ENCODE measurements at regions not wholly inside any gene's neighbourhood (a gene's known extent, or its start where the extent isn't known, plus 50 kb on each side); places are given as distances from the start of the nearest gene placed in this dataset.
"Not testable (repeated sequence)": the region's sequence is repeated elsewhere in the genome, so short reads cannot be mapped to it uniquely, and the experiment has no call there.

DNA sequence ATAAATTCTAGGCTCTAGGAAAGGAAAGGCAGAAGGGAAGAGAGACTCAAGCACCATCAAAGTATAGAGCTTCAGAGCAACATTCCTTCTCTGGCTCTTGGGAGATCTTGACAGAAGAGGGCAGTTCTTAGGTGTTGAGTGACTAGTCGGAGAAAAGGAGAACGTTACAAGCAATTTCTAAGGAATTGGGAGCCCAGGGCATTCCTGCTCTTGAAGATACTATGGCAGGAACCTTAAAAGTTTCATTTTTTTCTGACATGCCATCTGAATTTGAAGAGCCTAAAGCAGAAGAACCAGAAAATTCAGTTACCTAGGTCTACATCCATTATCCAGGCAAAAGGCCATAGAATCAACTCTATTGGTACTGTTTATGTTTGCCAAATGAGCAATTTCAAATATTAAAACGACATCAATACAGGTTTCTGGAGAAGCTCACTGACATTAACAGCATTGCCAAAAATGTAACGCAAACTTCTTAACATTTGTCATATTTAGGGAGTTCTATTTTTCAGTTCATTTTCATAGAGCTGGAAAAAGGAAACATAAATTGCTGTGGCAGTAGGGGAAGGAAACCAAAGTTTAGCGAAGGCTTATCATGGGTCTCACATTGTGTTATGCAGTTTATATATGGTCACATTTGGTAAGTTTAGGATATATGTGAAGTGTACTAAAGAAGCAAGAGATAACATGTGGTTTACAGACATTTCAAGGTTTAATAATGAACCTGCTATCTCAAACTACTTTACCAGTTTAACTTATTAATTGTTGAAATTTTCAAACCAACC, 210.1 kb upstream of the NRIP1 start:
- in situ Hi-C loops (cut with HindIII; ENCODE audit: low sequenced_read_pairs): loop anchor here (5.0 kb wide), 1 partner anchor 103 kb away; no protein-coding TSS in a partner anchor

GRCh38 chr21:15275615-15276235, 210.9 kb upstream of the NRIP1 start:
- in situ Hi-C loops (cut with HindIII; ENCODE audit: low sequenced_read_pairs): loop anchor here (5.0 kb wide), 1 partner anchor 103 kb away; no protein-coding TSS in a partner anchor

DNA sequence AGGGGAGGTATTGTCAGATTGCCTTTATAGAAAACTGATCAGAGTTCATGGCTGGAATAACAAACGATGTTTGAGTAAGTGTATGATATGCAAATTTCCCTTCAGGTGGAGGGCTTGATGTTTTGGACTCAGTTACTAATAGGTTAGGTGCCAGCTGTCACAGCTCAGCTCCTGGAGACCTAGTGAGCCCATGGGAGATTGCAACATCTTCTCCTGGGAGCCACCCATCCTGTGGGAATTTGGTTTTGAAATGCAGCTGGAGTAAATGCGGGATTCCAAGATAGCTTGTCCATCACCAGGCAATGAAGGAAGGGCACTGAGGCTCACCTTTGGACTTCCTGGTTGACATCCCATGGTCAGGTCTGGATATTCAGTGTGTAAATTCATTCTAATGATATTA, 211.4 kb upstream of the NRIP1 start:
- in situ Hi-C loops (cut with HindIII; ENCODE audit: low sequenced_read_pairs): loop anchor here (5.0 kb wide), 1 partner anchor 104 kb away; no protein-coding TSS in a partner anchor

GRCh38 chr21:15277466-15277865, 212.7 kb upstream of the NRIP1 start:
- in situ Hi-C loops (cut with HindIII; ENCODE audit: low sequenced_read_pairs): loop anchor here (5.0 kb wide), 1 partner anchor 105 kb away; no protein-coding TSS in a partner anchor

- in situ Hi-C loops (cut with HindIII; ENCODE audit: low sequenced_read_pairs): loop anchor here (5.0 kb wide), 1 partner anchor 106 kb away; no protein-coding TSS in a partner anchor
Measured at GRCh38 chr21:15278279-15278678, 213.5 kb upstream of the NRIP1 start.

DNA sequence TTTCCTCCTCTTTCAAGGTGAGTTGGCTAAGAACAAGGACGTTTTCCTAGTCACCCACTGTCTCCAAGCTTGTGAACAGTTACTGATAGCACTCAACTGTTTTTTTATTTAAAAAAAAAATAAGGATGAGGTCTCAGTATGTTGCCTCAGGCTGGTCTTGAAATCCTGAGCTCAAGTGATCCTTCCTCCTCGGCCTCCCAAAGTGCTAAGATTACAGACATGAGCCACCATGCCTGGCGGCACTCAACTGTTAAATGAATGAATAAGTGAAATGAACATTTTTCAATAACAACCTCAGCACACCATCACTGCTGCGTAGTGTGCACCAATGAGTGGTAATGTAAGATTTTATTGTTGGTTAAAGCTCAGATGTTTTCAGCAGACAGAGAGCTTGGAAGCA, 214.1 kb upstream of the NRIP1 start:
- in situ Hi-C loops (cut with HindIII; ENCODE audit: low sequenced_read_pairs): loop anchor here (5.0 kb wide), 1 partner anchor 107 kb away; no protein-coding TSS in a partner anchor

DNA sequence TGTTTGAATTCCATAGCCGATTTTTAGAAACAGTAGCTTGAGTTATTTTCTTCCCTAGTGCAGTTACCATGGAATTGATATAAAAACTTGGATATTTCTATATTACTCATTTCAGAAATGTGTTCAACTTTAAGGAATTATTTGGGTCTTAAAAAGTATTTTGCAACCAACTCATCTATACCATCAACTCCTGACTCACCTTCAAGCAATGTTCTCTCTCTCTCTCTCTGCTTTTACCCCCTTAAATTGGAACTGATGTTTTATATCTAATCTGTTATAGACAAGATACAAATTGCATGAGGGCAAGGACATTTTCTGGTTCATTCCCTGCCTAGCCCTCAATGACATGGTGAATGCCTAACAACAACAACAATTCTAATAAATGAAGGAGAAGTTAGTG, 214.7 kb upstream of the NRIP1 start:
- in situ Hi-C loops (cut with HindIII; ENCODE audit: low sequenced_read_pairs): loop anchor here (5.0 kb wide), 1 partner anchor 107 kb away; no protein-coding TSS in a partner anchor

GRCh38 chr21:15281714-15282113, 216.9 kb upstream of the NRIP1 start:
- in situ Hi-C loops (cut with HindIII; ENCODE audit: low sequenced_read_pairs): no loop called here

DNA sequence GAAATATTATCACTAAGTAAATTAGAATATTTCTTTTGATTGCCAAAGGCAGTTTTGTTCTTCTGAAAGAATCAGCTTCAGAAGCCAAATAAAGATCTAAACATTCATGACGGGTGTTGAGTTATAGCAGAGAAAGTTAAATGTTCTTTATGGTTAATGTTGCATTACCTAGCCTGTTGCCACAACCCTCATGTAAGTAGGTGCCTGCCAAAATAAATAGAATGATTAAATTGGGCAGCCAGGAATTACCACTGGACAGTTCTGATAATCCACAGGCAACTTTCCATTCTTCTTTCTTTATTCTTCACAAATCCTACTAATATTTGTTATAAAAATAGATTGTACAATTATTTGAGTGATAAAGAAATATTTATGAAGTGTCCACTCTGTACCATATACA, 217.9 kb upstream of the NRIP1 start:
- in situ Hi-C loops (cut with HindIII; ENCODE audit: low sequenced_read_pairs): no loop called here

GRCh38 chr21:15283138-15283537, 218.3 kb upstream of the NRIP1 start:
- in situ Hi-C loops (cut with HindIII; ENCODE audit: low sequenced_read_pairs): no loop called here

DNA sequence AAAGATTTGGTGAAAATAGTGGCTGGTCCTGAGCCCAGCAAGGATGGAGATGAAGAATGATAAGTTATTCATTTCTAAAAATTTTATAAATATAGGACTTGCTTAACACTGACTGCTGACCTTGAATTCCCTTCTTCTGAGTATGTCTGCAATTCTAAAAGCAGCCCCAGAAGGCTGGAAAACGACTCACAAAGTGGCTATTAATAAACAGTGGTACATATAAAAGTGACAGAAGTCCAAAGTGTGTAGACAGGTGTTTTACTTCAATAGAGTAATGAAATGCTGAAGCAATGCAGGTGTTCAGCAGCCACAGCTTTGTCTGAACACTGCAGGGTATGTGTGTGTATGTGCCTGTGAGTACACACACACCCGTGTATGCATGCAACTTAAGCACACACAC, 219.0 kb upstream of the NRIP1 start:
- in situ Hi-C loops (cut with HindIII; ENCODE audit: low sequenced_read_pairs): no loop called here

DNA sequence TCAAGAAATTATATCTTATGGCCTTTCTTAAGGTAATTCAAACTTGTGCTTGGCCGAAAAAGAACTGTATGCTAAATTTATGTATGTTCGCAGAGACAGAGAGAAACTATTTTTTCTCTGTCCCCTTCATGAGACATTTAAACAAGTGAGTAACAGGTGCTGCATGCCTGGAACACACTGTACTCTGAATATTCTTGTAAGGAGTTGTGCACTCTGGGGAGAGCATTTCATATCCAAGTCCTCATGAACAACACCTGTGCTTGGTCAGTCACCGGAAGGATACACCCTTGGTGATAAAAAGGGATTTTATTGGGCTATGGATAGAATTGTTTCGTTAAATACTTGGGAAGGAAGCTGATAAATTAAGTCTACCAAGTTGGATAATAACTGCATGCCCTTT, 220.8 kb upstream of the NRIP1 start:
- in situ Hi-C loops (cut with HindIII; ENCODE audit: low sequenced_read_pairs): no loop called here

- in situ Hi-C loops (cut with HindIII; ENCODE audit: low sequenced_read_pairs): no loop called here
Measured at GRCh38 chr21:15289246-15289645, 224.4 kb upstream of the NRIP1 start.

DNA sequence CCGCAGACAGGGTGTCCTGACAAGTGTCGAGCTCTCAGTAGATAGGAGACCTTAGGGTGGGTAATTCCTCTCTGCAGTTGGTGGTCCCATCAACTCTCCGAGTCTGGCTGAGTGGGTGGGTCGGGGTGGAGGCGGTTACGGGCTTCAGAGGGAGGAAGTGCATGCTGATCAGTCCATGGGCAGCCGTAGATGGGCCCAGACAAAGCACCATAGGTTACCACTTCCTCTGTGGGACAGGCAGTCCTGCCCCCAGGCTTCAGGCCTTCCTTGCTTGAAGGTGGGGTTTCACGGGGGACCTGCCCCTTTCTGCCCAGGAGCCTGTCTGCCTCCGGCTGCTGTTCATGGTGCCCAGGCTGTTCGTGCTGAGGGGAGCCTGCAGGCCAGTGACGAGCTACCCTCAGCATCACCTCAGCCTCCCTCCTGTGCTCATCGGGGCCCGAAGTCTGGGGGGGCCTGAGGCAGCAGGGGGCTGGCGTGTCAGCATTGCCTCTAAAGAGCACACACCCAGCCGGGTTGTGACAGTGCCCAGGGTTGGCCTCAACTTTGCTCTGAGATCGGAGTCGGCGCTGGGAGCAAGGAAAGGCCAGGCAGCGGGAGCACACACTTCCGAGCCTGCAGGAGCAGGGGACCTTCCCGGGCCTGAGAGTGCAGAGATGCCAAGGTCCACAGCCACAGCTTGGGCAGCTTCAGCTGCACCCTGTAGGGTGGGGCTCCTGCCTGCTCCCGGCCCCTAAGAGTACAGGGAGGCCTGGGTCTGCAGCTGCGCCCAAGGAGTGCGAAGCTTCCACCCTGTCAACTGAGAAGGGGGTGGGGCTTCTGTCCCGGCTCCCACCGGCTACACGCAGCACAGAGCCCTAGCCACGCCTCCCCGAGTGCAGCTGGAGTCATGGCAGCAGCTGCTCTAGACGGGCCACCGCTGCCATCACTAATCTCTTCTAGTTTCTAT, 225.4 kb upstream of the NRIP1 start:
- in situ Hi-C loops (cut with HindIII; ENCODE audit: low sequenced_read_pairs): no loop called here

- in situ Hi-C loops (cut with HindIII; ENCODE audit: low sequenced_read_pairs): no loop called here
Measured at GRCh38 chr21:15291621-15292266, 226.9 kb upstream of the NRIP1 start.

DNA sequence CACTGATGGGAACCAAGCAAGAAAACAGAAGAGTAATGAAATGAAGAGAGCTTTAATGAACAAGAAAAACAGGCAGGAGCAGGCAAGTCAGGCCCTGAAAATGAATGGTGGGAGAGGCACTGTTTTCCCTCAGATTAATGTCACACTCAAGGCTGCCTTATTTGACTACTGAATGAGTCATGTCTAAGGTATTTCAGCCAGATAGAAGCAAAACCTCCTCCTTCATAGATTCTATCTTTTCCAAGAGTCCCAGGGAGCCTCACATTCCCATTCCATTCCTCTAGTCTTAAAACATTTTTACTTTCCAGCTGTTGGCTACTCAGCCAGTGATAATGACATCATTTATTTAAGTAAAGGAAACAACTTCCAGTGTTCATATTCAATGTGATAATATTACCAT, 228.4 kb upstream of the NRIP1 start:
- in situ Hi-C loops (cut with HindIII; ENCODE audit: low sequenced_read_pairs): no loop called here

- in situ Hi-C loops (cut with HindIII; ENCODE audit: low sequenced_read_pairs): no loop called here
Measured at GRCh38 chr21:15295875-15296274, 231.1 kb upstream of the NRIP1 start.

- in situ Hi-C loops (cut with HindIII; ENCODE audit: low sequenced_read_pairs): no loop called here
Measured at GRCh38 chr21:15297824-15298223, 233.0 kb upstream of the NRIP1 start.

DNA sequence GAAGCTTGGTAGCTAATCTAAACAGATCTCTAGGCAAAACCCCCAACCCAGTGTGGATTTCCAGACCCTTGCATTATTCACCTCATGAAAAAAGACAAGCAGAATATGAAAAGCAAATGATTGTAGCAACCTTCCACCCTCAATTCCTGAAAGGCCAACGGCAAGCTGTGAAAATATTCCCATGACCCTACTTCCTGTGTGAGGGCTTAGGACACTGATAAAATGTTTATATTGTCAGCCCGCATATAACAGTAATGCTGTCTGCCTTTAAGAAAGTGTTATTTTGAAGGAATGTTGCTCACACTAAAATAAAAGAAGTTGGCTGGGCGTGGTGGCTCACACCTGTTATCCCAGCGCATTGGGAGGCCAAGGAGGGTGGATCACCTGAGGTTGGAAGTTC, 233.5 kb upstream of the NRIP1 start:
- in situ Hi-C loops (cut with HindIII; ENCODE audit: low sequenced_read_pairs): no loop called here

DNA sequence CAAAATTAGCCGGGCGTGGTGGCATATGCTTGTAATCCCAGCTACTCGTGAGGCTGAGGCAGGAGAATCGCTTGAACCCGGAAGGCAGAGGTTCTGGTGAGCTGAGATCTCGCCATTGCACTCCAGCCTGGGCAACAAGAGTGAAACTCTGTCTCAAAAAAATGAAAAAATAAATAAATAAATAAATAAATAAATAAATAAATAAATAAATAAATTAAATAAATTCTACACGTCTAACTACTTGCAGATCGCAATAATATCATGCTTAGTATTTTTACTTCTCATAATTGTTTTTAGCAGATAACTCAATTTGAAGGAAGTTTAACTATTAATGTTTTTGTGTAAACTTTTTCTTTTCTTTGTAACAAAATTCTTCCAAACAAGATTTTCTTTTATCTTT, 234.0 kb upstream of the NRIP1 start:
- in situ Hi-C loops (cut with HindIII; ENCODE audit: low sequenced_read_pairs): not testable (repeated sequence)

GRCh38 chr21:15300131-15300530, 235.3 kb upstream of the NRIP1 start:
- in situ Hi-C loops (cut with HindIII; ENCODE audit: low sequenced_read_pairs): no loop called here
